Stimulated activated CD4-positive, alpha-beta T cell treated with anti-CD3 and anti-CD28 coated beads, Interleukin-15, amount 100 ng/mL, for 48 hours (primary cell): ENCODE measurements at regions not wholly inside any gene's neighbourhood (a gene's known extent, or its start where the extent isn't known, plus 50 kb on each side); places are given as distances from the start of the nearest gene placed in this dataset.
A peak's percentile ranks its signal among the peaks of the same experiment; 100 is the strongest.

Source experiments
- DNase-seq, 2 donors: peaks; one replicate each; pipeline ENCODE4 v3.0.0-alpha.2; 2020; ENCODE audit warnings: low read depth in 2 of 2

GRCh38 chr10:32171204-32171603, 115.0 kb upstream of the KIF5B start:
- no peak for DNase-seq

- DNase-seq = no peak
Measured at GRCh38 chr10:32169556-32169955, 113.3 kb upstream of the KIF5B start.

GRCh38 chr10:32167450-32167849, 111.2 kb upstream of the KIF5B start:
- DNase-seq = no peak

GRCh38 chr10:32166365-32166764, 110.1 kb upstream of the KIF5B start:
- DNase-seq = no peak

- no peak for DNase-seq
Measured at GRCh38 chr10:32163762-32164148, 107.5 kb upstream of the KIF5B start.

GRCh38 chr10:32163071-32163761, 107.0 kb upstream of the KIF5B start:
- DNase-seq = no peak

- no peak for DNase-seq
Measured at GRCh38 chr10:32161586-32161985, 105.4 kb upstream of the KIF5B start.

- DNase-seq = no peak
Measured at GRCh38 chr10:32160864-32161263, 104.6 kb upstream of the KIF5B start.

- DNase-seq = no peak
Measured at GRCh38 chr10:32159264-32159663, 103.0 kb upstream of the KIF5B start.

- no peak for DNase-seq
Measured at GRCh38 chr10:32156031-32156495, 99.8 kb upstream of the KIF5B start.

- DNase-seq = no peak
Measured at GRCh38 chr10:32155075-32155516, 98.9 kb upstream of the KIF5B start.

- DNase-seq = no peak
Measured at GRCh38 chr10:32153931-32154330, 97.7 kb upstream of the KIF5B start.

GRCh38 chr10:32153252-32153651, 97.0 kb upstream of the KIF5B start:
- DNase-seq = no peak

GRCh38 chr10:32151871-32152270, 95.6 kb upstream of the KIF5B start:
- DNase-seq = no peak

GRCh38 chr10:32150532-32151101, 94.4 kb upstream of the KIF5B start:
- no peak for DNase-seq

- DNase-seq = peak; percentile 1 to 6
Measured at GRCh38 chr10:32149252-32149955, 93.2 kb upstream of the KIF5B start.

- DNase-seq = no peak
Measured at GRCh38 chr10:32148864-32149251, 92.6 kb upstream of the KIF5B start.

- no peak for DNase-seq
Measured at GRCh38 chr10:32147730-32148129, 91.5 kb upstream of the KIF5B start.

GRCh38 chr10:32146166-32146565, 89.9 kb upstream of the KIF5B start:
- no peak for DNase-seq

GRCh38 chr10:32144817-32145688, 88.8 kb upstream of the KIF5B start:
- no peak for DNase-seq

GRCh38 chr10:32143302-32143847, 87.2 kb upstream of the KIF5B start:
- DNase-seq = no peak

GRCh38 chr10:32142646-32143045, 86.4 kb upstream of the KIF5B start:
- DNase-seq = no peak
